Epidermal melanocyte (primary cell): ENCODE measurements at regions not wholly inside any gene's neighbourhood (a gene's known extent, or its start where the extent isn't known, plus 50 kb on each side); places are given as distances from the start of the nearest gene placed in this dataset.
"Not testable (repeated sequence)": the region's sequence is repeated elsewhere in the genome, so short reads cannot be mapped to it uniquely, and the experiment has no call there.

ENCODE experiments used
- DNase-seq: peaks from one replicate; pipeline ENCODE4 v3.0.0; 2011; ENCODE audit warnings: low spot score; ENCODE audit not compliant: insufficient read length

DNA sequence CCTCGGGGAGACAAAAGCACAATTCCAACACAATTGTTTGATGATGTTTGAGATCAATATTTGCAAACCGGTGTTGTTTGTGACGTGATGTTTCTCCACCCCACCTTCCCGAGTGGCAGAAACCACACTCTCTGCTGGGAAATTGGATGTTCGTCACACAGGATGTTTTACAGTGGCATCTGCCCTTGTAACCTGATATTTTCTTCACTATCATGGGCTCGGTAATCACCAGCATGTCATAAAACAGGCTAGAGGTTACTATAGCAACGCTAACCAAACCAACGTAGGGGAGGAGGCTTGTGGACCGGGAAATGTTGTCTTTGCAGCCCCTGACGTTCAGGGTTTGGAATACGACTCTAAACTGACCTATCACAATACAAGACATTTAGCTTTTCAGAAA is 454.5 kb downstream of the IRS2 start:
- no peak for DNase-seq

- no peak for DNase-seq
Measured at GRCh38 chr13:109331011-109331433, 455.4 kb downstream of the IRS2 start.

DNA sequence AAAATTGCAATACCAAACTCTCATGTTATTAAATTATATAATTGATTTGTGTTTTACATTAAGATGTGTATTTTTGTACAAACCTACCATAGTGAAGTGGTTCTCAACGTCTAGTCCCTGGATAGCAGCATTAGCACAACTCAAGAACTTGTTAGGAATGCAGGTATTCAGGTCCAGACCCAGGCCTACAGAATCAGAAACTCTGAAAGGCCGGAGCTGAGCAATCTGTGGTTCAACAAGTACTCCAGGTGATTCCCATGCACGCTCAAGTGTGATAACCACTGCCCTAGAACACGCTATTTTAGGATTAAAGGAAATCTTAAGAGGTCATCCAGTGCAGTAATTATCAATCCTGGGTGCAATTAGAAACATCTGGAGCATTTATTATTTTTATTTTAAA is 456.3 kb downstream of the IRS2 start:
- no peak for DNase-seq

DNA sequence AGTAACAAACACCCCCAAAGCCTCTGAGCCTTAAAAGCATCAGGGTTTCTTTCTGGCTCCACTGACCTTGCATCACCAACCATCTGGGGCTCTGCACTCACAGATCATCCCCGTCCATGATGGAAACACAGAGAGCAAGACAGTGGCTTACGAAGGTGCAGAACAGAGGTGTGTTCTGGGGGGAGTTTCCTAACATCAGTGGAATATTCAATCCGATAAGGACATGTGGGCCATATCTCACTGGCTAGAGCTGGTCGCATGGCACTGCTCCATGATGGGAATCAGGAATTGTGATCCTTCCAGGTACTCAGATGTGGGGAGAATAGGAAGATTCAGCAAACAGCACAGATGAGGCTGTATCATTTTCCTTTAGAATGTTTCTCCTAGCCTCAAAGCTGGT is 457.2 kb downstream of the IRS2 start:
- no peak for DNase-seq

- DNase-seq = no peak
Measured at GRCh38 chr13:109326601-109327000, 459.8 kb downstream of the IRS2 start.

DNA sequence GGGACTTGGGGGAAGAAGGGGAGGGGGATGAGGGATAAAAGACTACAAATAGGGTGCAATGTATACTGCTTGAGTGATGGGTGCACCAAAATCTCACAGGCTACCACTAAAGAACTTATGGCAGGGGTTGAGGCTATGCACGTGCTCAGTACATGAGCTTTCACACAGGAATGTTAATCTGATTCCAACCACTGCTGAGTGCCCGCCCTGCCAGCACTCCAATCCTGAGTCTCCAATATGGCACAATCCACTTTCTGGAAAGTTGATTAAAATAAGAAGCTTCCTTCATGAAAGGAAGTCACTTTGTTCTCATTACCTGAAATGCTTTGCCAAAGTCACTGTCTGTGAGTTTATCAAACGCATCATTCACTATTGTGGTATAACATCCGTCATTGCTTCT is 463.0 kb downstream of the IRS2 start:
- no peak for DNase-seq

GRCh38 chr13:109318945-109319590 is 467.3 kb downstream of the IRS2 start:
- no peak for DNase-seq

DNA sequence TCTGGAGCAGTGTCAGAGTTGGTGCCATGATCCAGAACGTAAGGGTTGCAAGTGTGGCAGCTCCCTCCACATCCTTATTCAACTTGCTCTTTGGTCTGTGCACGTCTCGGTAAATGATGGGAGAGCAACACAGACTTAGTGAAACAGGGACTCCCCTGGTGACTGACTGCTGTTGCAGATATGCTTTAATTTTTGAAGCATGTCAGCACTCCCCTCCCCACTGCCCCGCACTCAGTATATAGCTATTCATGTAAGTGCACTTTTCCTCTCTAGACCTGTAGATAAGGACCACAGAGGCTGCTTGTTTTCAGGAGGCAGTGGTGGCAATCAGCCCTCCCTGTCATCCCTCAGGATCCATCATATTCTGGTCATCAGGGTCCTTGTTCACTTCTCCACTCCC is 470.9 kb downstream of the IRS2 start:
- DNase-seq = no peak

DNA sequence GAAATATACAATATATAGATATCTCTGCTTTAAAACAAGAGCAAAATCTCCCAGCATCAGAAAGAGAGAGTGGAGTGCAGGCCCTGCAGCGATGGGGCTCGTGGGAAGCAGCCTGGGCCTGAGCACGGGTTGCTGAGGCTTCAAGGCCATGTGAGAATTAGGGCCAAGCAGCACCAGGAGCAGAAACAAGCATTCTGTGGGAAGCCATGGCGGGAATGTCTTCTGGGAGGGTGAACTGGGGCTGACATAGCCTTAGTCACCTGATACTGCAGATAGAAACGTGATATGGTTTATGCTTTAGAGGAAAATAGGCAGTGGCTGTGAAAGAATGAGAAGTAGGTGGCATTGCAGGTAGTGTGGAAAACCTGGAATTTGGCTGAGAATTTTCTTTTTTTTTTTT is 472.3 kb downstream of the IRS2 start:
- no peak for DNase-seq

- no peak for DNase-seq
Measured at GRCh38 chr13:109312399-109312798, 474.0 kb downstream of the IRS2 start.

GRCh38 chr13:109311431-109311976 is 474.9 kb downstream of the IRS2 start:
- DNase-seq = not testable (repeated sequence)

GRCh38 chr13:109309625-109310363 is 476.6 kb downstream of the IRS2 start:
- DNase-seq = no peak

DNA sequence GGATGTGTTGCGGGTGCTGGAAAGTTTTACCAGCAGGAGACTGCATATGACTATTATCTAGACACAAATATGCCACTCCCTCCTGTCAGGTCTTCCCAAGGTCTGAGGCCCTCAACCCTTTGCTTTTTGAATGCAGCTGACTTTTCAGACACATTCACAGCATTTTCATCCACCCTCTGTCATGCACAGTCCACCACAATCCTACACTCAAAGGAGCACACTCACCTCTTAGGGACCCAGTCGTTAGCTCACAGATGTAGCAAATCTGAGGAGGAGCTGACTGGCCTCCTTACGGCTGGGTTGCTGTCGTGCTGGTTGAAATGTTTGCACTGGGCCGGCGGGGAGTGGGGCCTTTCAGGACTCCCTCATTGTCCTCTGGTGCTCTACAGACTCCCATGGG is 479.4 kb downstream of the IRS2 start:
- DNase-seq = no peak

DNA sequence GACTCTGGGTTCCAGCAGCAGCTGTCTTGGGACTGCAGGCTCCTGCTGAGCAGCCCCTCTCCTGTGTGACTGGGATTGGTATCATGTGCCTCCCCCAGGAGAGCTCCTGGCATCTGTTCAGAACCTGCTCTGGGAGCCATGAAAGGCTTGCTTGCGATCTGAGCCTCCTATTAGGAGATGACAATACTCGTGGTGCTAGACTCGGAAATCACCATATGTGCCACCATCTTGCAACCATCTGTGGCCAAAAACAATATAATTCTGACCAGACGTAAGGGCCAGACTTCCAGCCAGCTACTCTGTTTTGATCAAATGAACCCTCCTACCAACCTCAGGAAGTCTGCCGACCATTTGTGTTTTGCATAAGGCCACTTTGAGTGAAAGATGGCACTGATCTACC is 484.7 kb downstream of the IRS2 start:
- DNase-seq = no peak

DNA sequence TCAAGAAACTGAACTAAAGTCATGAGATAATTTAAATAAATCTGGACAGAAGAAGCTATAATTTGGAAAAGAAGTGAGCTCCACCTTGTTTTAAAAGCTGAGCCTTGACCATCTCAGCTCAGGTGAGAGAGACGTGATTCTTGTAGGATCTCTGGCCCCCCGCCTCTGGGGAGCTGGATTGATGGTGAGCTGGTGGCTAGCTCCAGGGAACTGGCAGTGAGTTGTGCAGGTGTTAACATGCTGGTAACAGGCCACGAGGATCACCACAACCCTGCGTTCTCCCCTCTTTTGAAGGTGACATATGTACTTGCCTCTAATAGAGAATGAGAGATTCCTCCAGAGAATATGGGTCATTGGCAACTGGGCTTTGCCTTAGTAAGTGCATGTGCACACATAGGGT is 485.1 kb downstream of the IRS2 start:
- no peak for DNase-seq

GRCh38 chr13:109297628-109298027 is 488.8 kb downstream of the IRS2 start:
- peak; percentile 41 for DNase-seq

GRCh38 chr13:109293166-109293565 is 493.2 kb downstream of the IRS2 start:
- no peak for DNase-seq

DNA sequence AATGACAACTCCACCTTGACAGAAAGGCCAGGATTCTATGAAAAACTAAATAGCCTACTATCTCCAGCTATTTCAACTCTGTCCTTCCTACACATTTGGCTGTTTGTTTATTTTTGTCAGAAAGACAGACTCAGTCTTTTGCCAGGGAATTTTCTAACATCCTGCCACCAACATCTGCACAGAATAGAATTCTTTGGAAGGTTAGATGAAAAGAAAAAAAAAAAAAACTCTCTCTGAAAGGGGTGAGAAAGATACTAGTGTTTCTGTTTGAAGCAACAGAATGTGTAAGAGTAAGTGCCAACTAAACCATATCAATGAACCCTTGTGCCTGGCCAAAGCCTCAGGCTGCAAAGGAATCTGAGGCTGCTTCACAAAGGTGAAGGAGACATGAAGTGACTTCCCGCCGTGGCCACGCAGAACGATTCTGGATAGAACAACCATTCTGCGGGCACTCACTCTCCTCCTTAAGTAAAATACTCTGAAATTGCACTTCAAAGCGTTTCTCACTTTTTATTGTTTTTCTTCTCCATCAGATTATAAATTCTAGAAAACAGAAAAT is 498.2 kb downstream of the IRS2 start:
- peak; percentile 17 for DNase-seq

- DNase-seq = no peak
Measured at GRCh38 chr13:109287553-109287952, 498.8 kb downstream of the IRS2 start.

GRCh38 chr13:109285586-109285985 is 500.8 kb downstream of the IRS2 start:
- DNase-seq = no peak

DNA sequence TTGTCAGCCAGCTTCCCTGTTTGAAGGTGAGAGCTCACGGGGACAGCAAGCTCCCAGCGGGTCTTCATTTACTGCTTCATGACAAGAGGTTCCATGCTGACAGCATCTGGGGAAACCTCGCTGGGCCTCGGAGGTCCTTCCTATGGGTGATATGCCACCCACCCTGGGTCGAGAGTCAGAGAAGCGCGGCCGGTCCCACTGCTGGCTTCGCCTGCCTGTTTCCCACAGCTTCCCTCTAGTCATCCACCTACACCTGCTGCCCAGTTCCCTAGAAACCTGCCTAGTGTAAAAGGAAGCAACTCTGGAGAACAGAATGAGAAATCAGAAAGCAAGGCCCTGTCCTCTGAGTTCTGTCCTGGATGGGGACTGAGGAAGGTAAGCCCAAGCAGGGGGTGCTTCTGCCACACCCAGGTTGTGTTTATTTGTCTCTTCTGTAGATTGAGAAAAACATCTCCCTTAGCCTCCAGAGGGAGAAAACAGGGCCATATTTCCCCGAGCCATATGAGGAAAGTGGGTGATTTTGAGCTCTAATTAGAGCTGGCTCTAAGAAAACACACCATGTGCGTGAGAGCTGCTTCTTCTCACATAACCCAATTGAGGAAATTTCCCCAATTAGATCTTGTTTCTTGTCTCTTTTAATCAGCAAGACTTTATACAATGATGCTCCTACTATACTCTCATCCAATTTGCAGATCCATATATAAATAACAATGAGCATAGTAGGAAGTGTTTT is 504.3 kb downstream of the IRS2 start:
- no peak for DNase-seq
